Gastrocnemius medialis (tissue), 4 donors: ENCODE measurements at regions not wholly inside any gene's neighbourhood (a gene's known extent, or its start where the extent isn't known, plus 50 kb on each side); places are given as distances from the start of the nearest gene placed in this dataset.

Experiments
- CTCF ChIP-seq, 5 experiments: fragments of 450-650 bp in 3 of 5; fragments of 200-600 bp in 2 of 5; sonication (generic) in 2 of 5; IDR thresholded peaks in 4 of 5; conservative IDR thresholded peaks in 1 of 5; 1 replicate in 4 of 5; 2 replicates in 1 of 5; pipeline ENCODE4 v1.5.1; 2016 to 2019; ENCODE audit warnings: antibody characterized with exemption in 5 of 5, mild to moderate bottlenecking in 3 of 5, moderate library complexity in 3 of 5
- POLR2A ChIP-seq, 2 donors: fragments of 450-650 bp; IDR thresholded peaks; one replicate each; pipeline ENCODE4 v1.6.1; 2017; ENCODE audit warnings: antibody characterized with exemption in 2 of 2, mild to moderate bottlenecking in 2 of 2, moderate library complexity in 2 of 2

- TF ChIP-seq POLR2A (IDR thresholded peaks at IDR 0.05): no peak
- TF ChIP-seq CTCF (IDR thresholded peaks at IDR 0.05 in 4 of 5, conservative IDR thresholded peaks at IDR 0.05 in 1 of 5): no peak
Measured at GRCh38 chr5:175815126-175815913, 56.1 kb upstream of the CPLX2 start.
